ENCODE measurements at regions not wholly inside any gene's neighbourhood (a gene's known extent, or its start where the extent isn't known, plus 50 kb on each side); places are given as distances from the start of the nearest gene placed in this dataset.

DNA sequence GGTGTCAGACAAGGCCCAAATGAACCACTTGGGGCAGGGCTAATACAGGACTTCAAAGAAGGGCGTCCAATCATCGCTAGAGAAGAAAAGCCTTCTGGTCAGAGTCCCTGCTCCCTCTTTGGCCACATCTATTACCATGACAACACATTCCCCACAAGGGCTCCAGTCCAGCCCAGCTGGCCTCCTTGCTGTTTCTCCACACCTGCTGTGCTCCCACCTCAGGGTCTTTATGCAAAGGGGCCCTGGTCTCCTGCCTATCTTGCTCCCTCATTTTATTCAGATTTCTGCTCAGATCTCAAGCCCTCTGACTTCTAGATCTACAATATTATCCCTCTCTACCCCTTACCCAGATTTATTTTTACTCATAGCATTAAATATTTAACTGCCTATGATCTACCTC lies 58.0 kb upstream of the KIRREL3 start:
- no peaks in the 10 kb centered on the region for H3K36me3 ChIP-seq
- H3K4me3 ChIP-seq, result no peak overlapping the region
- H3K4me1 ChIP-seq, result no peaks in the 10 kb centered on the region
- H3K9me3 ChIP-seq (replicated peaks), result no peaks in the 10 kb centered on the region
- no peaks in the 10 kb centered on the region for H3K27me3 ChIP-seq
- no peak overlapping the region for H3K27ac ChIP-seq
- no peak for DNase-seq

DNA sequence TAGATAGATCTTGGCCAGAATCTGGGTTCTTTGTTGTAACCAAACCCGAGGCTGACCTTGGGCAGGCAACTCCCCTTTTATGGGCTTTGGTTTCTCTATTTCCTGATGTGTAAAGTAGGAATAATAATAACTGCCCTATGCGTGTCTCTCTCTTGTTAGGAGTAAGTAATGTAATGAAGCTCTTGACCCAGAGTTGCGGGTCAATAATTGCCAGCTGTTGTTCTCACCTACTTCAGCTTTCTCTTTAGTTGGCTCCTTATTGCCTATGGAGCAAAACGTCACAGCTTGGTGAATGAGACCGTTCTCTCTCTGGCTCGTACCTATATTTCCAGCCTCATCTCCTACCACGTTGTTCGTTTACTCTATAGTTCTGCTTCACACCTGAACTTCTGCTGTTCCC lies 56.6 kb upstream of the KIRREL3 start:
- DNase-seq, result no peak
- no peaks in the 10 kb centered on the region for H3K4me1 ChIP-seq
- H3K9me3 ChIP-seq (replicated peaks), result no peaks in the 10 kb centered on the region
- no peaks in the 10 kb centered on the region for H3K27me3 ChIP-seq
- no peak overlapping the region for H3K27ac ChIP-seq
- no peaks in the 10 kb centered on the region for H3K36me3 ChIP-seq
- H3K4me3 ChIP-seq, result no peak overlapping the region

DNA sequence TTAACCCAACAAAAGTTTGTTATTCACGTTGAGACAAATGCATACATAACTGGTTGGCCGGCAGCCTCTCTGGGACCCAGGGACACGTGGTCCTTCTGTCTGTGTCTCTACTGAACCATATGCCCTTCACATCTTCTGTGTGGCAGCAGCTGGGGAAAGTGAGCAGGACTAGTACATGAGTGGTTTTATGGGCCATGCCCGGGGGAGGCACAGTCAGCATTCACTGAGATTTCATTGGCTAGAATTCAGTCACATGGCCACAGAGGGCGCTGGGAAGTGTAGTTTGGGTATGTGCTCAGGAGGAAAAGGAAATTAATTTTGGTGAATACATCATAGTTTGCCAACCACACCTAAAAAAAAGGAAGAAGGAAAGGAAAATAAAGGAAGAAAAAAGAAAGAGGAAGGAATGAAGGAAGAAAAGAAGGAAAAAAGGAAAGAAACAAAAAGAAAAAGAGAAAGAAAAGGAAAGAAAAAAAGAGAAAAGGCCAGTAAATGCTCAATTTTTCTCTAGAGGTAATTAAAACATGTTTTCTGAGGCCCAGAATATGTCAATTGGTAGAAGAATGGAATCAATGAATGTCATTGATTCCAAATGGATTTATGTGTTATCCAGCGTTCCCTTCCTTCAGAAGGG lies 55.9 kb upstream of the KIRREL3 start:
- H3K27ac ChIP-seq, result no peak overlapping the region
- no peaks in the 10 kb centered on the region for H3K9me3 ChIP-seq (replicated peaks)
- no peak overlapping the region for H3K4me3 ChIP-seq
- no peaks in the 10 kb centered on the region for H3K27me3 ChIP-seq
- peak in 1 of 2 experiments; percentile 9 for DNase-seq
- H3K4me1 ChIP-seq, result no peaks in the 10 kb centered on the region
- no peaks in the 10 kb centered on the region for H3K36me3 ChIP-seq

DNA sequence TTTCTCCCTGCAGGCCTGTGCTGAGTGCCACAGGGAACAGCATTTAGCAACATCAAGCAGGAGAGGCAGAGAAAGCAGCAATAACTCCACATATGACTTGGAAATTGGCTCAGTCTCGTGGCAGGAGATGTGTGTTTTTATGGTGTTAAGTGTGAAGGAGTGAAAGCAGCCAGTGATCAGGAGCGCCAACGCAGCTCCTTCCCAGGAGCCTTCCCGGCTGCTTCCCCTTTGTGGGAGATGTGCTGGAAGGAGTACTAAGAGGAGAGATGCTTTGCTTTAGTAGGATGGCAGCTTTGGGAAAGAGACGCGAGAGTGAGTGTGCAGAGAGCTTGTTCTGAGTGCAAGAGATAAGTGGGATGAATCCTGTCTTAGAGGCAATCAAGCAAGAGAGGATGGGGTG lies 54.7 kb upstream of the KIRREL3 start:
- Histone ChIP-seq H3K4me3 (no peak overlapping the region), H3K27ac (no peak overlapping the region), H3K9me3 (replicated peaks) (no peaks in the 10 kb centered on the region), H3K27me3 (no peaks in the 10 kb centered on the region), H3K36me3 (no peaks in the 10 kb centered on the region), H3K4me1 (no peaks in the 10 kb centered on the region)
- no peak for DNase-seq

DNA sequence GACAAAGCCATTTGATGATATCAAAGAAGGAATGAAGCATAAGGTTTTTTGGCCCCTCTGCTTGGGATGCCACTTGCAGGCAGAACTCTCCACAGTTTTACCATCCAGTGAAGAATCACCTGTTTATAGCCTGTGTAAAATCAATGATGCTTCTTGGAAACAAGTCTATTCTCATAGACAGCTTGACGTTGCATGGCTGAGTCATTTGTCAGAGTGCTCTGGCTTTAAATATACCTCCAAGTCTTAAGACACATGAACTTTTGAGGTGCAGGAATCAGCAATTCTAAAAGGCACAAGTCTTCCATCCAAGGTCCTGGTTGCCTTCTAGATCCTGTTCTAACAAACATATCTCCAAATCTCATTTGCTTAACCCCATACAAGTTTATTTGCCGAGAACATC lies 53.6 kb upstream of the KIRREL3 start:
- H3K36me3 ChIP-seq, result no peaks in the 10 kb centered on the region
- H3K27me3 ChIP-seq, result no peaks in the 10 kb centered on the region
- H3K4me3 ChIP-seq, result no peak overlapping the region
- no peaks in the 10 kb centered on the region for H3K9me3 ChIP-seq (replicated peaks)
- DNase-seq, result no peak
- H3K27ac ChIP-seq, result no peak overlapping the region
- no peaks in the 10 kb centered on the region for H3K4me1 ChIP-seq

DNA sequence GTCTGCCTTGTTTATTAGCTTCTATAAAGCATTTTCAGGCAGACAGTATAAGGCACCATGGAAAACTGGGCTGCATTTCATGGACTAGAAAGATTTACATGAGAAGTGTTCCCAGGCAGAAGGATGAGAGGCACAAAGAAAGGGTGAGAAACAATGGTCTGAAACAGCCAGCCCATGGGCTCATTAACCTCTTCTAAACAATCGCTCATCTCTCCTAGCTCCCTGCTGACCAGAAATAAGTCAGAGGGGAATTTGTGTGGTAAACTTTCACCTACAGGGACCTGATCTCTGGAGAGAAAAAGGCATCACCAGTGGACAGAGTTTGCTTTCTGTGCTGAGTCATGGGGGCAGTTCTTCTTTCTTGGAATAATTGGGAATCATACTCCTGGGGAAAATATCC lies 51.8 kb upstream of the KIRREL3 start:
- Histone ChIP-seq H3K27ac (no peak overlapping the region), H3K36me3 (no peaks in the 10 kb centered on the region), H3K4me3 (no peak overlapping the region), H3K4me1 (no peaks in the 10 kb centered on the region), H3K27me3 (no peaks in the 10 kb centered on the region), H3K9me3 (replicated peaks) (no peaks in the 10 kb centered on the region)
- DNase-seq, result no peak

Data from SJCRH30 (cell line).